GM23248 (cell line): ENCODE measurements at regions not wholly inside any gene's neighbourhood (a gene's known extent, or its start where the extent isn't known, plus 50 kb on each side); places are given as distances from the start of the nearest gene placed in this dataset.

ENCODE experiments used
- EZH2 ChIP-seq: fragments of 200-600 bp; sonication (generic); IDR thresholded peaks from 2 replicates; pipeline ENCODE4 v1.6.1; 2018; ENCODE audit warnings: antibody characterized with exemption, mild to moderate bottlenecking; ENCODE audit not compliant: insufficient read depth, poor library complexity, severe bottlenecking
- EZH2phosphoT487 ChIP-seq: fragments of 200-600 bp; sonication (generic); IDR thresholded peaks from 2 replicates; pipeline ENCODE4 v1.6.1; 2018; ENCODE audit warnings: antibody characterized with exemption, moderate library complexity, mild to moderate bottlenecking, low read depth; ENCODE audit not compliant: insufficient read depth

DNA sequence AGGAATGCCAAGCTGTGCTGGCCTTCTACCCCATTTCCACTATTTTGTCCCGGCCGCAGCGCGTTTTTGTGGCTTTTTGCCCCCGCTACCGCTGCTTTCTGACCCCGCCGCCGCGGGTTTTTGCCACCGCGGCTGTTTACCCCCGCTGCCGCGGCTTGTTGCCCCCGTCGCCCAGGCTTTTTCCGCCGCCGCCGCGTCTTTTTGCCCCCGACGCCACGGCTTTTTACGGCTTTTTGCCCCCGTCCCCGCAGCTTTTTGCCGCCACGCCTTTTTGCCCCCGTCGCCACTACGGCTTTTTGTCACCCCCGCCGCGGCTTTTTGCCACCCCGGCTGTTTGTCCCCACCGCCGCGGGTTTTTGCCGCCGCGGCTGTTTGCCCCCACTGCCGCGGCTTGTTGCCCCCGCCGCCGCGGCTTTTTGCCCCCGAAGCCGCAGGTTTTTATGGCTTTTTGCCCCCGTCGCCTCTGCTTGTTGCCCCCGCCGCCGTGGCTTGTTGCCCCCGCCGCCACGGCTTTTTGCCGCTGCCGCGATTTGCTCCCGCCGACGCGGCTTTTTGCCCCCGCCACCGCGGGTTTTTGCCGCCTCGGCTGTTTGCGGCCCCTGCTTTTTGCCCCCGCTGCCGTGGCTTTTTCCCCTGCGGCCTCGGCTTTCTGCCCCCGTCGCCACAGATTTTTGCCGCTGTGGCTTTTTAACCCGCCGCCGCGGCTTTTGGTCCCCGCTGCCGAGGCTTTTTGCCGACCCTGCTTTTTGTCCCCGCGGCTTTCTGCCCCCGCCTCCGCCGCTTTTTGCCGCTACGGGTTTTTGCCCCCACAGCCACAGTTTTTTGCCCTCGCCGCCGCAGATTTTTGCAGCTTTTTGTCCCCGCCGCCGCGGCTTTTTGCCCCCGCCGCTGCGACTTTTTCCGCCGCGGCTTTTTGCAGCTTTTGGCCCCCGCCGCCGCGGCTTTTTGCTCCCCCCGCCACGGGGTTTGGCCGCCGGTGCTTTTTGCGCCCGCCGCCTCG lies 520.4 kb upstream of the WSB1 start:
- no peak for TF ChIP-seq EZH2
- TF ChIP-seq EZH2phosphoT487 = no peak
